Loucy (cell line): ENCODE measurements at regions not wholly inside any gene's neighbourhood (a gene's known extent, or its start where the extent isn't known, plus 50 kb on each side); places are given as distances from the start of the nearest gene placed in this dataset.

Experiments used
- H2AFZ ChIP-seq: fragments of 200-600 bp; sonication (generic); 2 replicates; pipeline ENCODE4 v1.6.0; 2016; ENCODE audit warnings: antibody characterized with exemption, mild to moderate bottlenecking, low read length, moderate library complexity
- H3F3A ChIP-seq: fragments of 200-600 bp; 2 replicates; pipeline ENCODE4 v1.6.0; 2016; ENCODE audit warnings: antibody characterized with exemption, low read depth, mild to moderate bottlenecking
- H3K27me3 ChIP-seq: fragments of 200-600 bp; sonication (generic); 2 replicates; pipeline ENCODE4 v1.6.1; 2014; ENCODE audit warnings: low read length, mild to moderate bottlenecking; ENCODE audit not compliant: insufficient read depth, poor library complexity, severe bottlenecking
- H3K36me3 ChIP-seq: fragments of 200-600 bp; sonication (generic); 2 replicates; pipeline ENCODE4 v1.6.1; 2016; ENCODE audit warnings: low read length; ENCODE audit not compliant: insufficient read depth
- H3K4me1 ChIP-seq: fragments of 200-600 bp; sonication (generic); 2 replicates; pipeline ENCODE4 v1.5.1; 2014; ENCODE audit warnings: low read length, mild to moderate bottlenecking; ENCODE audit not compliant: insufficient read depth, poor library complexity, severe bottlenecking
- H3K4me2 ChIP-seq: fragments of 200-600 bp; sonication (generic); 2 replicates; pipeline ENCODE4 v1.6.0; 2014; ENCODE audit warnings: antibody characterized with exemption, low read length, low read depth, mild to moderate bottlenecking; ENCODE audit not compliant: poor library complexity, severe bottlenecking
- H3K4me3 ChIP-seq: fragments of 200-600 bp; sonication (generic); 2 replicates; pipeline ENCODE4 v1.5.1; 2014; ENCODE audit warnings: low read length, mild to moderate bottlenecking, mixed read lengths; ENCODE audit not compliant: poor library complexity, severe bottlenecking
- H3K79me2 ChIP-seq: fragments of 200-600 bp; sonication (generic); 2 replicates; pipeline ENCODE4 v1.6.1; 2014; ENCODE audit warnings: low read length; ENCODE audit not compliant: insufficient read depth
- H3K9ac ChIP-seq: fragments of 200-600 bp; sonication (generic); 2 replicates; pipeline ENCODE4 v1.6.0; 2014; ENCODE audit warnings: mild to moderate bottlenecking, low read depth, low read length, moderate library complexity; ENCODE audit not compliant: poor library complexity, severe bottlenecking
- H3K9me2 ChIP-seq: fragments of 200-600 bp; sonication (generic); replicated peaks from 2 replicates; pipeline ENCODE4 v1.6.1; 2016; ENCODE audit warnings: low read depth, low read length, mixed read lengths
- H3K9me3 ChIP-seq: fragments of 200-600 bp; sonication (generic); 2 replicates; pipeline ENCODE4 v1.6.1; 2014; ENCODE audit warnings: mild to moderate bottlenecking, antibody characterized with exemption, low read length, low read depth; ENCODE audit not compliant: insufficient read depth
- H4K20me1 ChIP-seq: fragments of 200-600 bp; sonication (generic); 2 replicates; pipeline ENCODE4 v1.6.0; 2014; ENCODE audit warnings: antibody characterized with exemption, low read length, mild to moderate bottlenecking; ENCODE audit not compliant: insufficient read depth, poor library complexity, severe bottlenecking
- EZH2phosphoT487 ChIP-seq: fragments of 200-600 bp; IDR thresholded peaks from 2 replicates; pipeline ENCODE4 v1.6.1; 2018; ENCODE audit warnings: antibody characterized with exemption, mild to moderate bottlenecking, moderate library complexity, borderline replicate concordance
- TF ChIP-seq, protein P1 (sequence below): fragments of 200-600 bp; sonication (generic); conservative IDR thresholded peaks from 2 replicates; pipeline ENCODE4 v1.5.1; 2014; ENCODE audit warnings: mild to moderate bottlenecking, antibody characterized with exemption, low read length

GRCh38 chr12:53866727-53867126 is 71.9 kb upstream of the HOXC13 start:
- H2AFZ ChIP-seq, result no peak overlapping the region
- no peaks in the 10 kb centered on the region for H3K79me2 ChIP-seq
- no peaks in the 10 kb centered on the region for H3F3A ChIP-seq
- H4K20me1 ChIP-seq, result no peaks in the 10 kb centered on the region
- H3K4me3 ChIP-seq, result no peak overlapping the region
- no peak overlapping the region for H3K9ac ChIP-seq
- H3K4me1 ChIP-seq, result no peaks in the 10 kb centered on the region
- no peaks in the 10 kb centered on the region for H3K27me3 ChIP-seq
- TF ChIP-seq, protein P1, sequence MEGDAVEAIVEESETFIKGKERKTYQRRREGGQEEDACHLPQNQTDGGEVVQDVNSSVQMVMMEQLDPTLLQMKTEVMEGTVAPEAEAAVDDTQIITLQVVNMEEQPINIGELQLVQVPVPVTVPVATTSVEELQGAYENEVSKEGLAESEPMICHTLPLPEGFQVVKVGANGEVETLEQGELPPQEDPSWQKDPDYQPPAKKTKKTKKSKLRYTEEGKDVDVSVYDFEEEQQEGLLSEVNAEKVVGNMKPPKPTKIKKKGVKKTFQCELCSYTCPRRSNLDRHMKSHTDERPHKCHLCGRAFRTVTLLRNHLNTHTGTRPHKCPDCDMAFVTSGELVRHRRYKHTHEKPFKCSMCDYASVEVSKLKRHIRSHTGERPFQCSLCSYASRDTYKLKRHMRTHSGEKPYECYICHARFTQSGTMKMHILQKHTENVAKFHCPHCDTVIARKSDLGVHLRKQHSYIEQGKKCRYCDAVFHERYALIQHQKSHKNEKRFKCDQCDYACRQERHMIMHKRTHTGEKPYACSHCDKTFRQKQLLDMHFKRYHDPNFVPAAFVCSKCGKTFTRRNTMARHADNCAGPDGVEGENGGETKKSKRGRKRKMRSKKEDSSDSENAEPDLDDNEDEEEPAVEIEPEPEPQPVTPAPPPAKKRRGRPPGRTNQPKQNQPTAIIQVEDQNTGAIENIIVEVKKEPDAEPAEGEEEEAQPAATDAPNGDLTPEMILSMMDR, result no peak
- no peak for TF ChIP-seq EZH2phosphoT487
- no peaks in the 10 kb centered on the region for H3K36me3 ChIP-seq
- H3K4me2 ChIP-seq, result no peak overlapping the region
- H3K9me2 ChIP-seq, result no peaks in the 10 kb centered on the region
- H3K9me3 ChIP-seq, result no peaks in the 10 kb centered on the region

DNA sequence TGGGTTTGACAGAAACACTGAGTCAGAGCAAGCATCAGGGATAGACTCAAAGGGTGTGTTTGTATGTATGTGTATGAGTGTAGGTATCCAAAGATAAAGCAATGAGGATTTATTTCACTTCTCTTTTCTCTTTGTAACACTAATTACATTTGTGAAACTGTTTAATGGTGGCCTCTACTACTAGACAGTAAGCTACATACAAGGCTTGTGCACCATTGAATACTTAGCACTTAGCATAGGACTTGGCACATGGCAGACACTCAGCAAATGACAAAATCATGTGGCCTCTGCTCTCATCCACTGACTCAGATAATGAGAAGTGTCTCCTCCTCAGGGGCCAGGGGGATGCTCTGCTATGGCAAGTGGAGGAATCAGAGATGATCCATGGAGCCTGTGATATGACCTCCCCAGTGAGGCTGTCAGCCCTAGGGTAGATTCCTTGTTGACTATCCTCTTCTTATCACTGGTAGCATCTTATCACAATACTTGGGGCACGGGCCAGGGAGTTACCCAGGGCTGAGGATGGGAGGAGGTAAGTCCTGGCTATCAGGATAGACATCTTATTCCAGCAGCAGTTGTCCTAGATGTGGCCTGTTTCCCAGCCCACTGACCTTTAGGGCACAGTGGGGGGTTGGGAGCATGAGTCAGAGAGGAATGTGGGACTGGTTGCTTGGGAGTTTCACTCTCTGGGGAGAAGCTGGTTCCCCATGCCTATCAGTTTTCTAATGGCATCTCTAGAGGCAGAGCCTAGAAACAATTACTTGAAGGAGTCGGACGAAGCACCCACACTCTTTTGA is 71.2 kb upstream of the HOXC13 start:
- Histone ChIP-seq H3K4me3 (no peak overlapping the region), H3F3A (no peaks in the 10 kb centered on the region), H3K4me1 (no peaks in the 10 kb centered on the region), H3K9me2 (no peaks in the 10 kb centered on the region), H3K9ac (no peak overlapping the region), H3K4me2 (no peak overlapping the region), H3K9me3 (no peaks in the 10 kb centered on the region), H3K36me3 (no peaks in the 10 kb centered on the region), H3K79me2 (no peaks in the 10 kb centered on the region), H3K27me3 (no peaks in the 10 kb centered on the region), H4K20me1 (no peaks in the 10 kb centered on the region), H2AFZ (no peak overlapping the region)
- TF ChIP-seq EZH2phosphoT487, result no peak
- TF ChIP-seq, protein P1, result no peak

DNA sequence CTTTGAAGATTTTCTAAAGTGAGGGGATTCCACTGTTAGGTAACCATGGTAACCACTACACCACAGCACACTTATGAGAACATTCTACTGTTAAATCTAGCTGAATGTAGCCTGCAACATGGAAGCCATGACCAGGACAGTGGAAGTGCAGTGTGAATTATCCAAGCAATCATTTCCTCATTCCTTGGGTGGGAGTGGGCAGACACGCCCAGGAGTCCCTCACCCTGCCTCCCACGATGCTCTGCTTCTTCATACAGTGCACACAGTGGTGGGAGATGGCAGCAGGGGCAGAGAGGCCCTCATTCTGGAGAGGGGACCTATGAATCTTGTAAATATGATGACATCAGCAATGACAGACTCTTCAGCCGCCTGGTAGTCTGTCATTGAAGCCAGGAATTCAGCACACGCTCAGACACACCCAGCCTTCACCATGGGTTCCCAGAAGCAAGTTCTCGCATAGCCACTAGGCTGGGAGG is 70.1 kb upstream of the HOXC13 start:
- H2AFZ ChIP-seq, result no peak overlapping the region
- TF ChIP-seq, protein P1, result no peak
- TF ChIP-seq EZH2phosphoT487, result no peak

More for the DNA sequence above, 70.1 kb upstream of the HOXC13 start:
- H4K20me1 ChIP-seq, result no peaks in the 10 kb centered on the region
- no peaks in the 10 kb centered on the region for H3K27me3 ChIP-seq
- no peak overlapping the region for H3K4me2 ChIP-seq
- H3K9ac ChIP-seq, result no peak overlapping the region
- H3K9me3 ChIP-seq, result no peaks in the 10 kb centered on the region
- no peaks in the 10 kb centered on the region for H3K4me1 ChIP-seq
- no peaks in the 10 kb centered on the region for H3F3A ChIP-seq
- no peaks in the 10 kb centered on the region for H3K36me3 ChIP-seq
- H3K79me2 ChIP-seq, result no peaks in the 10 kb centered on the region
- H3K9me2 ChIP-seq, result no peaks in the 10 kb centered on the region
- H3K4me3 ChIP-seq, result no peak overlapping the region
